Duodenal mucosa (tissue), 2 donors: ENCODE measurements at regions not wholly inside any gene's neighbourhood (a gene's known extent, or its start where the extent isn't known, plus 50 kb on each side); places are given as distances from the start of the nearest gene placed in this dataset.
A peak's percentile ranks its signal among the peaks of the same experiment; 100 is the strongest.
"Not testable (repeated sequence)": the region's sequence is repeated elsewhere in the genome, so short reads cannot be mapped to it uniquely, and the experiment has no call there.

ENCODE experiments used
- H3K27ac ChIP-seq: one replicate; pipeline ENCODE4 v1.7.0; 2013; ENCODE audit warnings: low read depth, low read length
- H3K27me3 ChIP-seq, 2 donors: one replicate each; pipeline ENCODE4 v1.7.0; 2013; ENCODE audit warnings: low read length in 2 of 2, control low read depth in 1 of 2; ENCODE audit not compliant: insufficient read depth in 2 of 2, control insufficient read depth in 1 of 2
- H3K36me3 ChIP-seq, 2 donors: one replicate each; pipeline ENCODE4 v1.7.0; 2013; ENCODE audit warnings: low read length in 2 of 2, control low read depth in 1 of 2; ENCODE audit not compliant: insufficient read depth in 2 of 2, control insufficient read depth in 1 of 2
- H3K4me1 ChIP-seq, 2 donors: one replicate each; pipeline ENCODE4 v1.7.0; 2013; ENCODE audit warnings: low read length in 2 of 2, control low read depth in 1 of 2; ENCODE audit not compliant: insufficient read depth in 2 of 2, control insufficient read depth in 1 of 2
- H3K4me3 ChIP-seq, 2 donors: one replicate each; pipeline ENCODE4 v1.7.0; 2013; ENCODE audit warnings: low read length in 2 of 2, low read depth in 1 of 2
- H3K9ac ChIP-seq, 2 donors: one replicate each; pipeline ENCODE4 v1.7.0; 2013; ENCODE audit warnings: low read length in 2 of 2, low read depth in 1 of 2
- H3K9me3 ChIP-seq, 2 donors: one replicate each; pipeline ENCODE4 v1.7.0; 2013; ENCODE audit warnings: low read length in 2 of 2, control low read depth in 1 of 2; ENCODE audit not compliant: control insufficient read depth in 1 of 2

- H3K27me3 ChIP-seq = no peaks in the 10 kb centered on the region
- H3K36me3 ChIP-seq = no peaks in the 10 kb centered on the region
- no peaks in the 10 kb centered on the region for H3K9me3 ChIP-seq
- no peak overlapping the region for H3K9ac ChIP-seq
- H3K27ac ChIP-seq = no peak overlapping the region
- H3K4me3 ChIP-seq = no peak overlapping the region
- peaks cover 0 to 4% of the 10 kb centered on the region in 2 donors for H3K4me1 ChIP-seq
Observed at GRCh38 chr7:32206488-32206887, 136.3 kb upstream of the PDE1C start.

GRCh38 chr7:32205298-32205824 is 135.2 kb upstream of the PDE1C start:
- H3K4me1 ChIP-seq, H3K27me3 ChIP-seq, H3K36me3 ChIP-seq, H3K4me3 ChIP-seq, H3K9ac ChIP-seq, H3K27ac ChIP-seq, H3K9me3 ChIP-seq: not testable (repeated sequence)

GRCh38 chr7:32204361-32205018 is 134.3 kb upstream of the PDE1C start:
- H3K4me3 ChIP-seq = peak overlapping the region; percentile 32 to 44

GRCh38 chr7:32200646-32201045 is 130.4 kb upstream of the PDE1C start:
- Histone ChIP-seq H3K36me3 (no peaks in the 10 kb centered on the region), H3K27me3 (no peaks in the 10 kb centered on the region), H3K9me3 (peaks cover 0 to 4% of the 10 kb centered on the region in 2 donors), H3K4me1 (peaks cover 0 to 4% of the 10 kb centered on the region in 2 donors), H3K4me3 (no peak overlapping the region), H3K9ac (no peak overlapping the region), H3K27ac (no peak overlapping the region)

More at GRCh38 chr7:32204361-32205018, 134.3 kb upstream of the PDE1C start:
- H3K27me3 ChIP-seq = no peaks in the 10 kb centered on the region
- H3K9me3 ChIP-seq = no peaks in the 10 kb centered on the region
- H3K36me3 ChIP-seq = no peaks in the 10 kb centered on the region
- peaks cover 0 to 4% of the 10 kb centered on the region in 2 donors for H3K4me1 ChIP-seq
- H3K9ac ChIP-seq = no peak overlapping the region
- no peak overlapping the region for H3K27ac ChIP-seq

- H3K36me3 ChIP-seq = no peaks in the 10 kb centered on the region
- no peak overlapping the region for H3K27ac ChIP-seq
- H3K4me3 ChIP-seq = no peak overlapping the region
- H3K4me1 ChIP-seq = no peaks in the 10 kb centered on the region
- no peak overlapping the region for H3K9ac ChIP-seq
- H3K27me3 ChIP-seq = no peaks in the 10 kb centered on the region
- H3K9me3 ChIP-seq = peaks cover 6% of the 10 kb centered on the region in 2 donors
Observed at GRCh38 chr7:32194537-32194936, 124.3 kb upstream of the PDE1C start.

- H3K27ac ChIP-seq = no peak overlapping the region
Observed at GRCh38 chr7:32191305-32191704, 121.1 kb upstream of the PDE1C start.

GRCh38 chr7:32179567-32179966 is 109.4 kb upstream of the PDE1C start:
- H3K4me3 ChIP-seq = no peak overlapping the region
- no peaks in the 10 kb centered on the region for H3K4me1 ChIP-seq
- H3K36me3 ChIP-seq = no peaks in the 10 kb centered on the region
- no peak overlapping the region for H3K27ac ChIP-seq
- H3K9me3 ChIP-seq = no peaks in the 10 kb centered on the region
- no peaks in the 10 kb centered on the region for H3K27me3 ChIP-seq
- H3K9ac ChIP-seq = no peak overlapping the region

More at GRCh38 chr7:32191305-32191704, 121.1 kb upstream of the PDE1C start:
- H3K4me1 ChIP-seq = no peaks in the 10 kb centered on the region
- no peaks in the 10 kb centered on the region for H3K36me3 ChIP-seq
- no peaks in the 10 kb centered on the region for H3K27me3 ChIP-seq
- H3K4me3 ChIP-seq = no peak overlapping the region
- H3K9ac ChIP-seq = no peak overlapping the region
- peaks cover 6% of the 10 kb centered on the region in 2 donors for H3K9me3 ChIP-seq

- H3K4me1 ChIP-seq = no peaks in the 10 kb centered on the region
- H3K4me3 ChIP-seq = no peak overlapping the region
- no peaks in the 10 kb centered on the region for H3K36me3 ChIP-seq
- no peaks in the 10 kb centered on the region for H3K27me3 ChIP-seq
- H3K27ac ChIP-seq = no peak overlapping the region
- no peak overlapping the region for H3K9ac ChIP-seq
- no peaks in the 10 kb centered on the region for H3K9me3 ChIP-seq
Observed at GRCh38 chr7:32178677-32179366, 108.6 kb upstream of the PDE1C start.

GRCh38 chr7:32177232-32177631 is 107.0 kb upstream of the PDE1C start:
- Histone ChIP-seq H3K4me1 (no peaks in the 10 kb centered on the region), H3K27ac (no peak overlapping the region), H3K4me3 (no peak overlapping the region), H3K27me3 (no peaks in the 10 kb centered on the region), H3K9me3 (no peaks in the 10 kb centered on the region), H3K36me3 (no peaks in the 10 kb centered on the region), H3K9ac (no peak overlapping the region)

- Histone ChIP-seq H3K36me3 (no peaks in the 10 kb centered on the region), H3K4me1 (no peaks in the 10 kb centered on the region), H3K4me3 (no peak overlapping the region), H3K27me3 (no peaks in the 10 kb centered on the region), H3K9me3 (no peaks in the 10 kb centered on the region), H3K9ac (no peak overlapping the region), H3K27ac (no peak overlapping the region)
Observed at GRCh38 chr7:32175099-32175498, 104.9 kb upstream of the PDE1C start.
